NCI-H1092 treated with DMSO at 0.1 percent for 48 hours (cell line): ENCODE measurements at regions not wholly inside any gene's neighbourhood (a gene's known extent, or its start where the extent isn't known, plus 50 kb on each side); places are given as distances from the start of the nearest gene placed in this dataset.
"Not testable (repeated sequence)": the region's sequence is repeated elsewhere in the genome, so short reads cannot be mapped to it uniquely, and the experiment has no call there.

Source experiments
- DNase-seq: peaks from one replicate; lab custom pipeline; 2025; lab: John Stamatoyannopoulos, UW

DNA sequence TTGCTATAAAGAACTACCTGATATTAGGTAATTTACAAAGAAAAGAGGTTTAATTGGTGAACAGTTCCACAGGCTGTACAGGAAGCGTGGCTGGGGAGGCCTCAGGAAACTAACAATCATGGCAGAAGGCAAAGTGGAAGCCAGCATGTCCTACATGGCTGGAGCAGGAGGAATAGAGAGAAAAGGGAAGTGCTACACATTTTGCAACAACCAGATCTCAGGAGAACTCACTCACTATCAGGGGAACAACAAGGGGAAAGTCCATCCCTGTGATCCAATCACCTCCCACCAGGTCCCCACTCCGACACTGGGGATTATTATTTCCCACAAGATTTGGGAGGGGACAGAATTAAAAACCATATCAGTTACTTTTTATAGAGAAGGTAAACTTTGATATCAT is 273.5 kb upstream of the MMADHC start:
- DNase-seq: no peak

GRCh38 chr2:149860276-149860921 is 272.8 kb upstream of the MMADHC start:
- DNase-seq: no peak

GRCh38 chr2:149858901-149859634 is 271.5 kb upstream of the MMADHC start:
- no peak for DNase-seq

DNA sequence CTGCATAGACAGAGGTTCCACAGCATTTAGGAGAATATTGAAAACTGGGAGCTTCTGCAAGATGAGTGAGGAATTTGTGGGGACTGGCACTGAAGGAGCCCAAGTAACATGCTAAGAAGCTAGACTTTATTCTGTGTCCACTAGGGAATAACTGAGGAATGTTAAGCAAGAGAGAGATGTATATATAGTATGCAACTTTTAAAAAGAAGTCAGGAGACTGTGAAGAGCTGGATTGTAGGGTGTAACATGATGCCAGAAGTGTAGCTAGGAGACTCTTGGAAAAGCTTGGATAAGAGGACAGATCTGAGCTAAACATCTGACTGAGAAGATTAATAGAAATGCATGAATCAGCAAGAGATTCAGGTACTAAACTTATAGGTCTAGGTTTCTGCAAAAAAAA is 270.6 kb upstream of the MMADHC start:
- no peak for DNase-seq

- no peak for DNase-seq
Measured at GRCh38 chr2:149857344-149857743, 269.8 kb upstream of the MMADHC start.

- DNase-seq: not testable (repeated sequence)
Measured at GRCh38 chr2:149855859-149856258, 268.3 kb upstream of the MMADHC start.

GRCh38 chr2:149849591-149849990 is 262.0 kb upstream of the MMADHC start:
- no peak for DNase-seq

DNA sequence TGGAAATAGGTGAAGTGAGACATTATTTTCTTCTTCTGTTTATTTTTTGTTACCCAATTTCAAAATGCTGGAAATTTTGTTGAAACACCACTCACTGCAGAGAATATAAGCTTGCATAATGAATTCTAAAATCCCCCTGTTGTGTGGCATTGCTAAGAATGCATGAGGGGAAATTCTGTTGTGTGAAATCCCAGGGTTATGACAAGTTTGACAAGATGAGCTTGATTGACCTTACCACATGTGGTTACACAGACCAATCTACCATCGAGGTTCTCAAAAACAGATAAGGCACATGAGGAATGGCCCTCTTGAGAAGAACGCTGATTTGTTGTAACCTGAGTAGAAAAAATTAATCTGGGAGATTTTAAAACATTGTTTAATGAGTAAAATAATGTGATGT is 261.6 kb upstream of the MMADHC start:
- DNase-seq: no peak

DNA sequence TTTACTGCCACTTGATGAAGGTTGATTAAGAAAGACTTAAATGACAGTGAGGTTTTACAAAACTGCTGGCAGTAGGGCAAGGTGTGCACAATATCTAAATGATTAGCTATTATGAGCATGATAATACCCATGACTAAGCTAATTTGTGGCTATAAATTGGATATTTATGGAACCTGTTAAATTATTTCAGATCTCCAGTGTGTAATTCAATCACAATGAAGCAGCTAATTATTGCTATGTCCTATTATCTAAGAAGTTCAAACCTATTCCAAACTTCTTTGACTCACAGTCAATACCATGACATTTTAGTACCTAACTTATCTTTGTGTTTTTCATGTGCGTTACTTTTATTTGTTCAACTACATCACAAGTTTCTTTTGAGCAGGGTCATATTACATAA is 253.8 kb upstream of the MMADHC start:
- DNase-seq: no peak

DNA sequence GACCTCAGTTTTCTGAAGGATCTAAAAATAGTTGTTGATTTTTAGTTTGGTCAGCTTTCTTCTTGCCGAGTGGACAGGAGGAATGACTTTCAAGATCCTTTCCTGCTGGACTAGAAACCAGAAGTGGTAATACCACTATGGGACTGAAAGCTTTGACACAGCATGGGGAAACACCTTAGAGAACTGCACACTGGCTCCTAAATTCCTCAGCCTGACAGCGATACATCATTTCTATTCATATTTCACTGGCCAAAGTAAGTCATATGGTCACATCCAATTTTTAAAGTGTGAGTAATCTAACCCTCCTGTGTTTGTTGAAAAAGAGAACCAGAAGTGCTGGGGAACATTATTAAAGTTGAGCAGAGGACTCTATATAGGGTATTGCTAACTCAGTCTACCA is 244.7 kb upstream of the MMADHC start:
- no peak for DNase-seq

- DNase-seq: no peak
Measured at GRCh38 chr2:149828520-149829210, 241.1 kb upstream of the MMADHC start.

GRCh38 chr2:149827585-149828126 is 240.1 kb upstream of the MMADHC start:
- DNase-seq: no peak

- no peak for DNase-seq
Measured at GRCh38 chr2:149826471-149827125, 239.0 kb upstream of the MMADHC start.

DNA sequence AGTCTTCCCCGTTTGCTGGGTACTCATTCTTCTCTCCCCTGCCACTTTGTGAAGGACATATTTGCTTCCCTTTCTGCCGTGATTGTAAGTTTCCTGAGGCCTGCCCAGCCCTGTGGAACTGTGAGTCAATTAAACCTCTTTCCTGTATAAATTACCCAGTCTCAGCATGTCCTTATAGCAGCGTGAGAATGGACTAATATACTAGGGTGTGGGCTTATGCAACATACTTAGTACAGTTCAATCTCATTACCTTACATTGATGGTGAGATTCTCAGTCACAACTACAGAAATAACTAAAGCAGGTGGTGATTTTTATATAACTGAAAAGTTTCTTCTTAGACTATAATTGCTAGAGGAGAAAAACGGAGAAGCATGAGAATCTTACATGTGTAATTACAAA is 237.9 kb upstream of the MMADHC start:
- no peak for DNase-seq

- DNase-seq: no peak
Measured at GRCh38 chr2:149824136-149824535, 236.6 kb upstream of the MMADHC start.

- DNase-seq: no peak
Measured at GRCh38 chr2:149819356-149819957, 231.9 kb upstream of the MMADHC start.

GRCh38 chr2:149816756-149817551 is 229.4 kb upstream of the MMADHC start:
- no peak for DNase-seq

- no peak for DNase-seq
Measured at GRCh38 chr2:149815941-149816340, 228.4 kb upstream of the MMADHC start.

GRCh38 chr2:149814901-149815300 is 227.3 kb upstream of the MMADHC start:
- no peak for DNase-seq

- no peak for DNase-seq
Measured at GRCh38 chr2:149814049-149814448, 226.5 kb upstream of the MMADHC start.

GRCh38 chr2:149808556-149808955 is 221.0 kb upstream of the MMADHC start:
- no peak for DNase-seq
